Mucosa of descending colon (tissue), 3 donors: ENCODE measurements at regions not wholly inside any gene's neighbourhood (a gene's known extent, or its start where the extent isn't known, plus 50 kb on each side); places are given as distances from the start of the nearest gene placed in this dataset.

Source experiments
- ATAC-seq: fragments of 200-7000 bp; cut with Tn5 transposase; one replicate; pipeline ENCODE4 v1.9.1; 2020; ENCODE audit warnings: mild to moderate bottlenecking, moderate library complexity
- DNase-seq, 3 donors: peaks; one replicate each; pipeline ENCODE4 v3.0.0-alpha.2; 2020
- H3K36me3 ChIP-seq: fragments of 200-600 bp; one replicate; pipeline ENCODE4 v1.8.0; 2021; ENCODE audit warnings: low read depth, mild to moderate bottlenecking
- H3K4me1 ChIP-seq: fragments of 200-600 bp; one replicate; pipeline ENCODE4 v1.8.0; 2021; ENCODE audit warnings: low read depth, mild to moderate bottlenecking
- H3K4me3 ChIP-seq: fragments of 200-600 bp; one replicate; pipeline ENCODE4 v1.8.0; 2021; ENCODE audit warnings: mild to moderate bottlenecking
- H3K9me3 ChIP-seq: fragments of 200-600 bp; one replicate; pipeline ENCODE4 v1.8.0; 2021; ENCODE audit warnings: mild to moderate bottlenecking
- intact Hi-C, 2 donors: fragments of 100-400 bp; cut with DNase I in 1 of 2; cut with micrococcal nuclease in 1 of 2; formaldehyde crosslinking; loops; one replicate each; pipeline versions ENCODE4 v1.11.0 to v1.11.1; 2022; cut with DNase I, micrococcal nuclease
- TF ChIP-seq, protein P1 (sequence below): fragments of 200-600 bp; IDR thresholded peaks from one replicate; pipeline ENCODE4 v1.8.0; 2022; ENCODE audit warnings: antibody characterized with exemption, mild to moderate bottlenecking
- donor health status: DM: no; HTN: no; CAD: no; lungs with moderate emphysema.
- donor health status: DM: no; HTN: no; CAD: no.
- donor health status: DM: no; HTN: yes; CAD: no.

GRCh38 chr10:42939237-42939636 is 137.6 kb upstream of the RET start:
- DNase-seq (no peak), ATAC-seq (no peak)
- no peak overlapping the region for H3K4me3 ChIP-seq
- intact Hi-C loops, result no loop called here
- TF ChIP-seq, protein P1, sequence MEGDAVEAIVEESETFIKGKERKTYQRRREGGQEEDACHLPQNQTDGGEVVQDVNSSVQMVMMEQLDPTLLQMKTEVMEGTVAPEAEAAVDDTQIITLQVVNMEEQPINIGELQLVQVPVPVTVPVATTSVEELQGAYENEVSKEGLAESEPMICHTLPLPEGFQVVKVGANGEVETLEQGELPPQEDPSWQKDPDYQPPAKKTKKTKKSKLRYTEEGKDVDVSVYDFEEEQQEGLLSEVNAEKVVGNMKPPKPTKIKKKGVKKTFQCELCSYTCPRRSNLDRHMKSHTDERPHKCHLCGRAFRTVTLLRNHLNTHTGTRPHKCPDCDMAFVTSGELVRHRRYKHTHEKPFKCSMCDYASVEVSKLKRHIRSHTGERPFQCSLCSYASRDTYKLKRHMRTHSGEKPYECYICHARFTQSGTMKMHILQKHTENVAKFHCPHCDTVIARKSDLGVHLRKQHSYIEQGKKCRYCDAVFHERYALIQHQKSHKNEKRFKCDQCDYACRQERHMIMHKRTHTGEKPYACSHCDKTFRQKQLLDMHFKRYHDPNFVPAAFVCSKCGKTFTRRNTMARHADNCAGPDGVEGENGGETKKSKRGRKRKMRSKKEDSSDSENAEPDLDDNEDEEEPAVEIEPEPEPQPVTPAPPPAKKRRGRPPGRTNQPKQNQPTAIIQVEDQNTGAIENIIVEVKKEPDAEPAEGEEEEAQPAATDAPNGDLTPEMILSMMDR, result no peak
- H3K9me3 ChIP-seq, result no peaks in the 10 kb centered on the region
- H3K36me3 ChIP-seq, result no peaks in the 10 kb centered on the region
- no peaks in the 10 kb centered on the region for H3K4me1 ChIP-seq

GRCh38 chr10:42939685-42940366 is 137.0 kb upstream of the RET start:
- no peaks in the 10 kb centered on the region for H3K4me1 ChIP-seq
- H3K9me3 ChIP-seq, result no peaks in the 10 kb centered on the region
- H3K4me3 ChIP-seq, result no peak overlapping the region
- intact Hi-C loops, result no loop called here
- no peaks in the 10 kb centered on the region for H3K36me3 ChIP-seq
- ATAC-seq (no peak), DNase-seq (no peak)
- TF ChIP-seq, protein P1, result no peak

DNA sequence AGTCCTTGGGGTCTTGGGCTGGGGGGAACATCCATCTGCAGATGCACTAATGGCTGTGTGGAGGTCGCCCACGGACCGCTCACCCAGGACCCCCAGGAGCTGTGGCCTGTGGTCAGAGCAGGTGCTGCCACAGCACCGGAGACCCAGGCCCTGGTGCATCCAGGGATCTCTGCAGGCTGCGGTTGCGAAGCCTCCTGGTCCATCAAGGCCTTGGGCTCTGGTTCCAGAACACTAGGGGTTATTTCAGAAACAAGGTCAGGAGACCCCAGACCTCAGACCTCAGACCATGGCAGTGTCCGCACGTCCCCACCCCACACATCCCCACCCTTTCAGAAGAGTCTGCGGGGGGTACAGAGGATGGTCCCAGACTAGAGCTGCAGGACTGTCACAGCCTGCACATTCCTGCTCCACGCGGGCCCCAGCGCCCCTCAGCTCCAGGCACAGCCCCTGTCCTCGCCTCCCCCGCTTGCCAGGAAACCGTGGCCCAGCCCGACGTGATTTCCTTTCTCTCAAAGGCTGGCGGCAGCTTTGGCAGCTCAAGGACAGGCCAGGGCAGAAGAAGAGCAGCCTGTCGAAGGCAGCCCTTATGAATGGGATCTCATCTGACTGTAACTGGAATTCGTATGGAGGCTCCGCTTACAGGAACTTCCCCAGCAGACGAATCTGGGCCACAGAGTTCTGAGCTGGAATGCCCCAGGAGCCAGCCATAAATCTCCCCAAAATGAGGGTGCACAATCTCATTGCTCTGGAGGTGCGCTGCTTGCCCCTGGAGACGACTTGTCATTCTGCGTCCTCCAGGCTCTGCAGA is 136.2 kb upstream of the RET start:
- TF ChIP-seq, protein P1, result no peak
- ATAC-seq, result no peak
- intact Hi-C loops, result no loop called here
- H3K9me3 ChIP-seq, result no peaks in the 10 kb centered on the region
- no peak overlapping the region for H3K4me3 ChIP-seq
- DNase-seq, result no peak
- no peaks in the 10 kb centered on the region for H3K36me3 ChIP-seq
- no peaks in the 10 kb centered on the region for H3K4me1 ChIP-seq

- DNase-seq (peak in 1 of 3 donors; percentile 12), ATAC-seq (peak; percentile 35)
- no peaks in the 10 kb centered on the region for H3K36me3 ChIP-seq
- no peaks in the 10 kb centered on the region for H3K9me3 ChIP-seq
- intact Hi-C loops, result no loop called here
- TF ChIP-seq, protein P1, result no peak
- no peak overlapping the region for H3K4me3 ChIP-seq
- no peaks in the 10 kb centered on the region for H3K4me1 ChIP-seq
Observed at GRCh38 chr10:42941295-42941644, 135.6 kb upstream of the RET start.

DNA sequence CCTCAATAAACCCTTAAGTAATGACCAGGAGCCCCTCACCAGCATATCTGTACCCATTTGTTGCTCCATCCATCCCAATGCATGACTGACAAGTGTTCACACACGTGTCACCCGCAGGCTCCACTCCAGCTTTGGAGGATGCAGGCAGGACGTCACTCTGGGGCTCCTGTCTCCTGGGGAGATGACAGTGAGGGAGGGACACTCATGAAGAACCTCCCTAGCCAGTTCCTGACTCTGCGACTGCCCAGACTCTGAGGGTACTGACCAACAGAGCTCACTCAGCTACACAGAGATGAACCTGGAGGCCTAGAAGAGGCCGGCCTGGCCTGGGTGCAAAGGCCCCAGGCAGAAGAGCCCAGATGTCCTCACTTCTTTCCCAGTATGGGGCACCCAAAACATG is 135.1 kb upstream of the RET start:
- Histone ChIP-seq H3K36me3 (no peaks in the 10 kb centered on the region), H3K9me3 (no peaks in the 10 kb centered on the region), H3K4me3 (no peak overlapping the region), H3K4me1 (no peaks in the 10 kb centered on the region)
- TF ChIP-seq, protein P1, result no peak
- ATAC-seq (no peak), DNase-seq (no peak)
- intact Hi-C loops, result no loop called here
